HPDE6-E6E7 (cell line): ENCODE measurements at regions not wholly inside any gene's neighbourhood (a gene's known extent, or its start where the extent isn't known, plus 50 kb on each side); places are given as distances from the start of the nearest gene placed in this dataset.
"Not testable (repeated sequence)": the region's sequence is repeated elsewhere in the genome, so short reads cannot be mapped to it uniquely, and the experiment has no call there.

Source experiments
- DNase-seq: peaks from one replicate; pipeline ENCODE4 v3.0.0; 2011; ENCODE audit warnings: missing footprints; ENCODE audit errors: extremely low spot score

- no peak for DNase-seq
Measured at GRCh38 chr7:25663877-25664276, 435.6 kb upstream of the NPVF start.

- DNase-seq: no peak
Measured at GRCh38 chr7:25664593-25664992, 436.3 kb upstream of the NPVF start.

GRCh38 chr7:25665374-25665773 lies 437.1 kb upstream of the NPVF start:
- no peak for DNase-seq

GRCh38 chr7:25665903-25666670 lies 437.8 kb upstream of the NPVF start:
- no peak for DNase-seq

GRCh38 chr7:25666671-25667060 lies 438.4 kb upstream of the NPVF start:
- DNase-seq: no peak

GRCh38 chr7:25669281-25669781 lies 441.0 kb upstream of the NPVF start:
- no peak for DNase-seq

GRCh38 chr7:25669961-25670841 lies 441.9 kb upstream of the NPVF start:
- no peak for DNase-seq

GRCh38 chr7:25671111-25671510 lies 442.8 kb upstream of the NPVF start:
- DNase-seq: no peak

- DNase-seq: no peak
Measured at GRCh38 chr7:25672496-25672895, 444.2 kb upstream of the NPVF start.

GRCh38 chr7:25675789-25676474 lies 447.6 kb upstream of the NPVF start:
- DNase-seq: no peak

- DNase-seq: no peak
Measured at GRCh38 chr7:25677595-25677994, 449.3 kb upstream of the NPVF start.

- DNase-seq: no peak
Measured at GRCh38 chr7:25678215-25678614, 449.9 kb upstream of the NPVF start.

GRCh38 chr7:25680636-25681035 lies 452.4 kb upstream of the NPVF start:
- DNase-seq: no peak

- no peak for DNase-seq
Measured at GRCh38 chr7:25684360-25684759, 456.1 kb upstream of the NPVF start.

GRCh38 chr7:25686493-25686892 lies 458.2 kb upstream of the NPVF start:
- no peak for DNase-seq

- no peak for DNase-seq
Measured at GRCh38 chr7:25694211-25694610, 457.8 kb upstream of the NFE2L3 start.

- DNase-seq: no peak
Measured at GRCh38 chr7:25694699-25695098, 457.3 kb upstream of the NFE2L3 start.

GRCh38 chr7:25696571-25696970 lies 455.4 kb upstream of the NFE2L3 start:
- no peak for DNase-seq

- DNase-seq: no peak
Measured at GRCh38 chr7:25698451-25699113, 453.4 kb upstream of the NFE2L3 start.

- DNase-seq: not testable (repeated sequence)
Measured at GRCh38 chr7:25700141-25700540, 451.9 kb upstream of the NFE2L3 start.

GRCh38 chr7:25704413-25704812 lies 447.6 kb upstream of the NFE2L3 start:
- DNase-seq: no peak

GRCh38 chr7:25706764-25707163 lies 445.2 kb upstream of the NFE2L3 start:
- DNase-seq: no peak
